IPS-15b (cell line): ENCODE measurements at regions not wholly inside any gene's neighbourhood (a gene's known extent, or its start where the extent isn't known, plus 50 kb on each side); places are given as distances from the start of the nearest gene placed in this dataset.

Experiments used
- H3K27me3 ChIP-seq: one replicate; pipeline ENCODE4 v1.6.1; 2013; ENCODE audit warnings: low read length; ENCODE audit not compliant: control insufficient read depth, insufficient read depth
- H3K36me3 ChIP-seq: one replicate; pipeline ENCODE4 v1.6.1; 2013; ENCODE audit warnings: low read length; ENCODE audit not compliant: control insufficient read depth, insufficient read depth
- H3K4me1 ChIP-seq: one replicate; pipeline ENCODE4 v1.6.1; 2013; ENCODE audit warnings: mild to moderate bottlenecking, low read length; ENCODE audit not compliant: control insufficient read depth, insufficient read depth
- H3K4me3 ChIP-seq: one replicate; pipeline ENCODE4 v1.5.1; 2013; ENCODE audit warnings: low read depth, low read length
- H3K9ac ChIP-seq: one replicate; pipeline ENCODE4 v1.6.1; 2013; ENCODE audit warnings: low read depth, mild to moderate bottlenecking, low read length
- H3K9me3 ChIP-seq: one replicate; pipeline ENCODE4 v1.6.1; 2013; ENCODE audit warnings: mild to moderate bottlenecking, low read length; ENCODE audit not compliant: control insufficient read depth, insufficient read depth

- H3K9me3 ChIP-seq: no peaks in the 10 kb centered on the region
- H3K27me3 ChIP-seq: no peaks in the 10 kb centered on the region
- H3K36me3 ChIP-seq: no peaks in the 10 kb centered on the region
- no peaks in the 10 kb centered on the region for H3K4me1 ChIP-seq
- H3K9ac ChIP-seq: no peak overlapping the region
- no peak overlapping the region for H3K4me3 ChIP-seq
Measured at GRCh38 chr13:105448811-105449210, 1086.7 kb downstream of the EFNB2 start.

DNA sequence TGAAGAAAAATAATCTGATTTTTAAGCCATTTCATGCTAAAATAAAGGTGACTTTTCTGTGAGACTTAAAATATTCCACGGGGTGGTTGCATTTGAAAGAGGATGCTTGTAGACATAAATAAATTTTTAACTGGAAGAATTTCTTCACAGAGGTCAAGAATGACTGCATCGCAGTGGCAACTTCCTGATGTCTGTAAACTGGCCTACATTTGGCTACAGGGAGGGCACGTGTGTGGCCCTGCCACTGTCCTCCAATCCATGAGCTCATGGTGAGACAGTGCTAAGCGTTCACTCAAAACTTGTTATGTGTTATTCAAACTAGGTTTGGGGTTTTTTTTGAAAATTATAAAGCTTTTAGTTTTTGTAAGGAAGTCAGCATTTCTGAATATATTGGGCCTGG is 1089.3 kb downstream of the EFNB2 start:
- H3K4me3 ChIP-seq: no peak overlapping the region
- no peaks in the 10 kb centered on the region for H3K9me3 ChIP-seq
- H3K4me1 ChIP-seq: no peaks in the 10 kb centered on the region
- no peaks in the 10 kb centered on the region for H3K36me3 ChIP-seq
- no peaks in the 10 kb centered on the region for H3K27me3 ChIP-seq
- no peak overlapping the region for H3K9ac ChIP-seq

DNA sequence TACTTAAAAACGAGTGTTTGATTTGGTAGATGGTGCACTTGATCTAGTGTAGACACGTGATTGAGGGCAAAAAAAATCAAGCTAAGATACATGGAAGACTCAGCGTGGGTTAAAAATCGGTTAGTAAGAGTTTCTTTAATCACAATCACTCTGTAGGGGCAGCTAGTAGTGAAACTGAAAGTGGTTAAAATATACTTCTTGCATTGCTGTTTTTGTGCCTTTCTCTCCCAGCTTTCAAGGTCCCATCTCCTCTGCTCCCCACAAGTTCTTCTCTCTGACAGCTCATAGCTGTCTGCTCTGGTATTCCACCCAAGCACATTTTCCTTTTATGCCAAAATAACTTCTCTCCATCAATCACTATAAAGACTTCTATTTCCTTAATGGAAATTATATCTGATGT is 1089.7 kb downstream of the EFNB2 start:
- no peaks in the 10 kb centered on the region for H3K27me3 ChIP-seq
- no peak overlapping the region for H3K9ac ChIP-seq
- H3K9me3 ChIP-seq: no peaks in the 10 kb centered on the region
- no peaks in the 10 kb centered on the region for H3K36me3 ChIP-seq
- H3K4me3 ChIP-seq: no peak overlapping the region
- no peaks in the 10 kb centered on the region for H3K4me1 ChIP-seq

DNA sequence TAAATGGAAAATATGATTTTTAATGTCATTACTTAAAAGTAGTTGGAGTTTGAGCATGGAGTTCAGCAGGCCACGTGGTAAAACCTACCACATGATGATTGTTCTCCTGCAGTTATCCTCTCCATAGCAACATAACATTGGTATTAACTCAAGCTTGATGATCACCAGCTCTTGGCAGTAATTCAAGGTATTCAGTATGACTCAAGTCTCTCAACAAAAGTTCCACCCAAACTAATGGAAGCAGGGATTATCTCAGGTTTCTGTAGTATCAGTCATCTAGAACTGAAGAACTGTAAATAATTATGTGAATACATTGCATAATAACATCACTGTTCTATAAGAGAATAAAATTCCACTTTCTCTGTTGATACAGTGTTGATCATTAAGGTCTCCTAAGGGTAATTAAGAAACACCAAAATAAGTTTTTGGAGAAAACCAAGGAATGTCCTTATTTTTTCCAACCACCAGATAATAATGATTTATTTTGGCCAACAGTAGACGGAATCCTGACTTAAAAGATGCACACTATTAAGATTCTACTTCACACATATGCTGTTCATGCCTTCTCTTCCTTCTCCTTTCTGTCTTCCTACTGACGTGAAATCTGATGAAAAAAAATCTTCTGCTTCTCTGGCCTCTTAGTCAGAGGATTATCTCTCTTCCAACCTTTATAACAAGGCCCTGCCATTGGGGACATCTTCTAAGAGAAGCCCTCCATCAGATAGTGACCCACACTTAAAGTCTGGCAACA is 1092.3 kb downstream of the EFNB2 start:
- Histone ChIP-seq H3K9me3 (no peaks in the 10 kb centered on the region), H3K4me3 (no peak overlapping the region), H3K27me3 (no peaks in the 10 kb centered on the region), H3K9ac (no peak overlapping the region), H3K36me3 (no peaks in the 10 kb centered on the region), H3K4me1 (no peaks in the 10 kb centered on the region)

- no peaks in the 10 kb centered on the region for H3K9me3 ChIP-seq
- H3K4me1 ChIP-seq: no peaks in the 10 kb centered on the region
- no peak overlapping the region for H3K4me3 ChIP-seq
- no peaks in the 10 kb centered on the region for H3K27me3 ChIP-seq
- H3K9ac ChIP-seq: no peak overlapping the region
- H3K36me3 ChIP-seq: no peaks in the 10 kb centered on the region
Measured at GRCh38 chr13:105442040-105442439, 1093.4 kb downstream of the EFNB2 start.

- no peaks in the 10 kb centered on the region for H3K36me3 ChIP-seq
- H3K9ac ChIP-seq: no peak overlapping the region
- no peaks in the 10 kb centered on the region for H3K27me3 ChIP-seq
- H3K4me3 ChIP-seq: no peak overlapping the region
- no peaks in the 10 kb centered on the region for H3K4me1 ChIP-seq
- no peaks in the 10 kb centered on the region for H3K9me3 ChIP-seq
Measured at GRCh38 chr13:105441051-105441750, 1094.3 kb downstream of the EFNB2 start.

DNA sequence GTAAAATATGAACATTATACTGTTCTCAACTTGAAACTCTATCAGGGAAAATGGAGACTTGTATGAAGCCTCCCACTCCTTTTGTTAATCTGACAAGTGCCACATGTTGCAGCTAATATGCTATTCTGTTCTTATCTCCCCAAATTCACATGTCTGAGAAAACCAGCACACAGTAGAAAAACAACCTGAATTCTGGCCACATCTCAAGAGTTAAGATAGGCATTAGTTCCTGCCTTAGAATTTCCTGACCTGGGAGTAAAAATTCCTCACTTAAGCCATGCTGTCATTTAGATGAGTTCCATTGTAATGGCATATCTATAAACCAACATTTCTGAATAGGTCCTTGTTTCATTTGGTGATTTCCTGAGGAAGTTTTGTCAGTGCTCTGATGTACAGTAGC is 1098.5 kb downstream of the EFNB2 start:
- Histone ChIP-seq H3K4me3 (no peak overlapping the region), H3K9me3 (no peaks in the 10 kb centered on the region), H3K4me1 (no peaks in the 10 kb centered on the region), H3K9ac (no peak overlapping the region), H3K27me3 (no peaks in the 10 kb centered on the region), H3K36me3 (no peaks in the 10 kb centered on the region)

- Histone ChIP-seq H3K4me3 (no peak overlapping the region), H3K36me3 (no peaks in the 10 kb centered on the region), H3K4me1 (no peaks in the 10 kb centered on the region), H3K27me3 (no peaks in the 10 kb centered on the region), H3K9me3 (no peaks in the 10 kb centered on the region), H3K9ac (no peak overlapping the region)
Measured at GRCh38 chr13:105432438-105432837, 1103.0 kb downstream of the EFNB2 start.

- H3K4me1 ChIP-seq: no peaks in the 10 kb centered on the region
- H3K27me3 ChIP-seq: no peaks in the 10 kb centered on the region
- H3K36me3 ChIP-seq: no peaks in the 10 kb centered on the region
- H3K4me3 ChIP-seq: no peak overlapping the region
- no peaks in the 10 kb centered on the region for H3K9me3 ChIP-seq
- H3K9ac ChIP-seq: no peak overlapping the region
Measured at GRCh38 chr13:105428811-105429210, 1106.7 kb downstream of the EFNB2 start.

DNA sequence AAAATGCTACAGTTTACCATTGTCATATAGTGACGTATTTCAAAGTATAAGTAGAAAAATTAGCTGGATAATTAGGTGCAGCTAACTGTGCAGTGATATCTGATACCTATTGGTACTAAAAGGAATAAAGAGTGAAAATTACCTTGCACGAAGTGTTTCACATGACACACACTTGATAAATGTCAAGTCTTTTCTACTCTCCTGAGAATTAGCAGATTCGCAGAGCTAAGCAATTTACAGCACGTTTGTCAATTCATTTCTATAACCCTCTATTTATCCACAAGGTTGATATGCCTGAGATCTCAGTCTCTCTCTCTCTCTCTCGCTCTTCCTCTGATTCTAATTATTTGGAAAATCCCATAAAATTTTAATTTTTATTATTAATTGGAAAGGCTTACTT is 1109.0 kb downstream of the EFNB2 start:
- Histone ChIP-seq H3K27me3 (no peaks in the 10 kb centered on the region), H3K9ac (no peak overlapping the region), H3K4me1 (no peaks in the 10 kb centered on the region), H3K9me3 (no peaks in the 10 kb centered on the region), H3K4me3 (no peak overlapping the region), H3K36me3 (no peaks in the 10 kb centered on the region)

GRCh38 chr13:105414639-105415038 is 1120.8 kb downstream of the EFNB2 start:
- Histone ChIP-seq H3K36me3 (no peaks in the 10 kb centered on the region), H3K27me3 (no peaks in the 10 kb centered on the region), H3K9me3 (no peaks in the 10 kb centered on the region), H3K4me1 (no peaks in the 10 kb centered on the region), H3K4me3 (no peak overlapping the region), H3K9ac (no peak overlapping the region)

DNA sequence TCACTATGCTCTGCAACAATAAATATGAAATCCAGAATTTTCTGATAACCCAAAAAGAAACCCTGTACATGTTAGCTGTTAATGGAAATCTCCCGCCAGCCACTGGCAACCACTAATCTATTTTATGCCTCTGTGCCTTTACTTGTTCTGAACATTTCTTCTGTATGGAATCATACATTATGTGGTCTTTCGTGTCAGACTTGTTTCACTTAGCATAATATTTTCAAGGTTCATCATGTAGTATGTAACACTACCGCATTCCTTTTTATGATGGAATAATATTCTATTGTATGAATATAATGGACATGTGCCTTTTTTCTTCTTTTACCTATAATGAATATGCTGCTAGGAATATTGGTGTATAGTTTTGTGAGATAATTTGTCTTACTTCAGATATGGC is 1123.3 kb downstream of the EFNB2 start:
- Histone ChIP-seq H3K4me1 (no peaks in the 10 kb centered on the region), H3K9me3 (no peaks in the 10 kb centered on the region), H3K36me3 (no peaks in the 10 kb centered on the region), H3K9ac (no peak overlapping the region), H3K27me3 (no peaks in the 10 kb centered on the region), H3K4me3 (no peak overlapping the region)
